ENCODE measurements at regions not wholly inside any gene's neighbourhood (a gene's known extent, or its start where the extent isn't known, plus 50 kb on each side); places are given as distances from the start of the nearest gene placed in this dataset.

- TF ChIP-seq MGA (IDR thresholded peaks at IDR 0.05), result peak; percentile 68
- TF ChIP-seq CTBP1 (IDR thresholded peaks at IDR 0.05; ENCODE audit: borderline replicate concordance), result peak; percentile 65; the same call in 1 of the 2 replicates
- peak; percentile 91 for TF ChIP-seq PKNOX1 (IDR thresholded peaks at IDR 0.05)
- TF ChIP-seq ZMIZ1 (IDR thresholded peaks at IDR 0.05; ENCODE audit: low read depth in 2 of 2, low read length in 2 of 2), result 0 out of 4 replicates have a peak, but pooled peaks of 1 of the 2 experiments have one; percentile 59
- TF ChIP-seq BHLHE40 (IDR thresholded peaks at IDR 0.05; ENCODE audit: low read length), result peak; percentile 82; the same call in 1 of the 2 replicates
- 0 out of 2 replicates have a peak, but pooled peaks have one; percentile 38 for TF ChIP-seq SMARCC2 (IDR thresholded peaks at IDR 0.05; ENCODE audit: low read depth)
- TF ChIP-seq ZFX (CRISPR knock-in tag; IDR thresholded peaks at IDR 0.05), result peak; percentile 41; the same call in 1 of the 2 replicates
- peak; percentile 29; the same call in 1 of the 2 replicates for TF ChIP-seq TFE3 (CRISPR knock-in tag; IDR thresholded peaks at IDR 0.05)
- TF ChIP-seq HDAC1 (IDR thresholded peaks at IDR 0.05), result peak in 1 of 2 experiments; percentile 78; a peak in 2 of 4 replicates
Measured at GRCh38 chr3:80733522-80734176, 965.9 kb upstream of the ROBO1 start (continued).

Measured in K562 (cell line).